ENCODE measurements at regions not wholly inside any gene's neighbourhood (a gene's known extent, or its start where the extent isn't known, plus 50 kb on each side); places are given as distances from the start of the nearest gene placed in this dataset.

DNA sequence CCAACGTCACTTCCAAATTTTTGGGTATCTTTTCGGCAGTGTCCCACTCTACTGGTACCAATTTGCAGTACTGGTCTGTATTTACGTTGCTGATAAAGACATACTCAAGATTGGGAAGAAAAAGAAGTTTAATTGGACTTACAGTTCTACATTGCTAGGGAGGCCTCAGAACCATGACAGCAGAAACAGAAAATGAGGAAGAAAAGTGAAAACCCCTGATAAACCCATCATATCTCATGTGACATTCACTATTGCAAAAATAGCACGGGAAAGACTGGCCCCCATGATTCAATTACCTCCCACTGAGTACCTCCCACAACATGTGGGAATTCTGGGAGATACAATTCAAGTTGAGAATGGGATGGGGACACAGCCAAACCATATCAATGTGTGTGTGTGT is 364.0 kb upstream of the KCND2 start:
- TF ChIP-seq CTCF (IDR thresholded peaks at IDR 0.05): no peak
- TF ChIP-seq POLR2A (IDR thresholded peaks at IDR 0.05): no peak
- no peak for TF ChIP-seq POLR2AphosphoS5 (IDR thresholded peaks at IDR 0.05)

Data from breast epithelium (tissue), 3 donors.